BJ (cell line): ENCODE measurements at regions not wholly inside any gene's neighbourhood (a gene's known extent, or its start where the extent isn't known, plus 50 kb on each side); places are given as distances from the start of the nearest gene placed in this dataset.

Experiments
- CTCF ChIA-PET: fragments of 350-600 bp; formaldehyde crosslinking; extraction: SDS; loops from one replicate; lab custom pipeline; 2021; ENCODE audit warnings: antibody characterized with exemption, inconsistent platforms; lab: Yijun Ruan, JAX
- POLR2A ChIA-PET: fragments of 300-600 bp; sonication (Branson Sonifier 250); formaldehyde crosslinking; extraction: SDS; loops from one replicate; lab custom pipeline; 2021; ENCODE audit warnings: antibody characterized with exemption; lab: Charles Lee
- DNase-seq: peaks from one replicate; pipeline ENCODE4 v3.0.0-alpha.2; 2011; ENCODE audit warnings: low read depth
- H3K27me3 ChIP-seq: 2 replicates; pipeline ENCODE4 v1.6.0; 2011; ENCODE audit warnings: low read length; ENCODE audit not compliant: control insufficient read depth, insufficient read depth
- H3K36me3 ChIP-seq: 2 replicates; pipeline ENCODE4 v1.5.1; 2011; ENCODE audit warnings: low read length; ENCODE audit not compliant: control insufficient read depth, insufficient read depth
- H3K4me3 ChIP-seq: 2 replicates; pipeline ENCODE4 v1.5.1; 2011; ENCODE audit warnings: low read depth, mild to moderate bottlenecking, control low read depth, low read length
- CTCF ChIP-seq: IDR thresholded peaks from 2 replicates; pipeline ENCODE4 v1.5.1; 2011; ENCODE audit warnings: low read depth, mild to moderate bottlenecking, control low read depth, inconsistent platforms, low read length, moderate library complexity; ENCODE audit not compliant: insufficient read depth

- Histone ChIP-seq H3K36me3 (no peaks in the 10 kb centered on the region), H3K27me3 (no peaks in the 10 kb centered on the region; the same call in 1 of the 2 replicates), H3K4me3 (no peak overlapping the region)
- CTCF ChIA-PET = interaction anchor here (0.7 to 1.4 kb wide), 2 partner anchors 13 to 17 kb away, joined by 3 to 6 read pairs; no protein-coding TSS in a partner anchor
- no peak for DNase-seq
- POLR2A ChIA-PET = no interaction called here
- TF ChIP-seq CTCF = no peak
These were observed 139.7 kb upstream of the DYRK2 start for GRCh38 chr12:67508830-67509229.

- no peaks in the 10 kb centered on the region; the same call in 1 of the 2 replicates for H3K27me3 ChIP-seq
- DNase-seq = no peak
- H3K4me3 ChIP-seq = no peak overlapping the region
- ChIA-PET POLR2A (no interaction called here), CTCF (no interaction called here)
- H3K36me3 ChIP-seq = no peaks in the 10 kb centered on the region
- TF ChIP-seq CTCF = no peak
These were observed 138.7 kb upstream of the DYRK2 start for GRCh38 chr12:67509666-67510386.

- Histone ChIP-seq H3K36me3 (no peaks in the 10 kb centered on the region), H3K4me3 (no peak overlapping the region), H3K27me3 (no peaks in the 10 kb centered on the region)
- DNase-seq = no peak
- POLR2A ChIA-PET = no interaction called here
- CTCF ChIA-PET = interaction anchor here (0.6 to 1.2 kb wide), 2 partner anchors 12 to 16 kb away, joined by 3 read pairs; no protein-coding TSS in a partner anchor
- no peak for TF ChIP-seq CTCF
These were observed 136.5 kb upstream of the DYRK2 start for GRCh38 chr12:67512061-67512460.

- H3K27me3 ChIP-seq = no peaks in the 10 kb centered on the region
- POLR2A ChIA-PET = no interaction called here
- TF ChIP-seq CTCF = no peak
- H3K4me3 ChIP-seq = no peak overlapping the region
- CTCF ChIA-PET = no interaction called here
- DNase-seq = no peak
- no peaks in the 10 kb centered on the region for H3K36me3 ChIP-seq
These were observed 134.0 kb upstream of the DYRK2 start for GRCh38 chr12:67514502-67514901.

- Histone ChIP-seq H3K36me3 (no peaks in the 10 kb centered on the region), H3K4me3 (no peak overlapping the region), H3K27me3 (no peaks in the 10 kb centered on the region; the same call in 1 of the 2 replicates)
- CTCF ChIA-PET = no interaction called here
- POLR2A ChIA-PET = no interaction called here
- TF ChIP-seq CTCF = no peak
- DNase-seq = no peak
These were observed 132.7 kb upstream of the DYRK2 start for GRCh38 chr12:67515679-67516340.
